T-helper 1 cell (primary cell): ENCODE measurements at regions not wholly inside any gene's neighbourhood (a gene's known extent, or its start where the extent isn't known, plus 50 kb on each side); places are given as distances from the start of the nearest gene placed in this dataset.
"Not testable (repeated sequence)": the region's sequence is repeated elsewhere in the genome, so short reads cannot be mapped to it uniquely, and the experiment has no call there.

Source experiments
- DNase-seq, 5 donors: peaks; one replicate each; pipeline ENCODE4 v3.0.0-alpha.2; 2012 to 2020

DNA sequence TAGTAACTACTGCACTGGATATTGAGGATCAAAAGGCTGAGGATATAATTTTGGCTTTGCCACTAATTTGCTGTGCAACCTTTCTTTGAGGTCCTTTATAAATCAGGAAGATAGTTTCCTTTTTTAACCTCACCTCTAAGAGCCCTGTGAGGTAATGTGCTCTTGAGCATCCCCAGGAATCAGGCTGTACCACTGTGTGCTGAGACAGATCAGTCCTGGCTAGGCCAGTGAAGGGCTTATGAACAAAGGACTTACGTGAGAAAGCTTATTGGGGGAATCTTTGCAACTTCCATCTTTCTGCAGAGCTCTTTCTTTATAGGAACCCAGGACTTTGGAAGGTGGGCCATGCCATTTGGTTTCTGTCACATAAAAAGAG, 188.9 kb downstream of the SIPA1L2 start:
- no peak for DNase-seq

DNA sequence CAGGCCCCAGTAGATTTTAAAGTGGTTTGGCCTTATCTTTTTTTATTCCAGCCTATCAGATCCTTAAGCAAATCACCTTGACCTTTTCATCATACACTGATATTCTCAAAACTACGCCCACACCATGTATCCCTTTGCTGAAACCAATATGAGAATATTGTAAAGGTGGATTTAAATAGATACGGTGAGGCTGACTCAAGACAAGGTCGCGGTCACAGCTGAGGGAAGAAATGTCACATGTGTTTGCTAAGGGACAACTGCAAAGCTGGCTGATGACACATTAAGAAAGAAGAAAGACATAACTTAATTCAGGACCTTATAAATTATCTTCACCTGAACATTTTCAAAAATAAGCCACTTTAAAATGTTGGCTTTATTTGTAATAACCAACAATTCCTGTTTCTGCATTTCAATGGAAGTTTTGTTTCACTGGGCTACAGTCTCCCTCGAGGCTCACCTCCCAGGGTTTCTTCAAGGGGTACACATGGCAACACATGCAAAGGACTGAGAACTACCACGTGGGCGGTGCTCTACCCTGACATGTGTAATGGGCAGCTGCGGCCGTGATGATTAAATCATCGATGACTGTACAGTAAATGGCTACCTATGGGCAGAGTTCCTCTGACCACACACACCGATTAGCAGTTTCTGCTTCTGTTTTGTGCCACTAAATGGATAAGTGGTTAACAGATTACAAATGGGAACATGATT, 189.5 kb downstream of the SIPA1L2 start:
- no peak for DNase-seq

GRCh38 chr1:232439011-232439410, 190.9 kb downstream of the SIPA1L2 start:
- no peak for DNase-seq

DNA sequence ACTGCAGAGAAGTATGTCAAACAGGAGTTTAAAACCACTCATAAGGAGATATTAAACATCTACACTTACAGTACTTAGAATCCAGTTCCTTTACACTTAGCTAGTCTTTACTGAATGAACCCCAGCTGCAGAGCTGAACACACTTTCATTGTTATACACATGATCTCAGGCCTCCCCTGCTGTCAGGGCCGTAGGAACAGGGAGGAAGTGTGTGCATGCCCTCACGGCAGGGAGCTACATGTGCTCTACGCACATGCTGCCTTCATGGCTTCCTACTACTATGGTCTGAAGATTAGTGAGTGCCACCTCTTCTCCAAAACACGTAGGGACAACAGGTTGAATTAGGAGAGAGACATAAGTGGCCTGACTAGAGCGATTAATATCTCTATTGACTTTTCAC, 191.5 kb downstream of the SIPA1L2 start:
- no peak for DNase-seq

DNA sequence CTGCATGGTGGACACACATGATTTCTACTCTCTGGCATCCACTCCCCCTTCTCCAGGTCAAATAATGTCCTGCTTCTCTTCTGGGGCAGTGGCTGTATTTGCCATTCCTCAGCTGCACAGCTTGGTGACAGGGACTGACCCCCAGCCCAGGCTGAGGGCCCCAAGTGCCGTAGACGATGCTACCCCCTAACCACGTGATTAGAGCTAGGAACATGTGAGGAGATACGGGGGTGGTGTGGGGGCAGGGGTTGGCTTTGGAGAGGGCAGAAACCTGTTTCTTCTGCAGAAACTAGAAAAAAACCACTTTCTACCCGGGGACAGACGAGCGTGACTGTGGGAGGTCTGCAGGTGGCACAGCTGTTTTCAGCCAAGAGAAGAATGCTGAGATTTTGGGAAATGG, 192.4 kb downstream of the SIPA1L2 start:
- DNase-seq: no peak

- no peak for DNase-seq
These were observed 194.2 kb downstream of the SIPA1L2 start for GRCh38 chr1:232435729-232436128.

- DNase-seq: no peak
These were observed 197.6 kb downstream of the SIPA1L2 start for GRCh38 chr1:232432313-232432712.

GRCh38 chr1:232431748-232432147, 198.2 kb downstream of the SIPA1L2 start:
- no peak for DNase-seq

DNA sequence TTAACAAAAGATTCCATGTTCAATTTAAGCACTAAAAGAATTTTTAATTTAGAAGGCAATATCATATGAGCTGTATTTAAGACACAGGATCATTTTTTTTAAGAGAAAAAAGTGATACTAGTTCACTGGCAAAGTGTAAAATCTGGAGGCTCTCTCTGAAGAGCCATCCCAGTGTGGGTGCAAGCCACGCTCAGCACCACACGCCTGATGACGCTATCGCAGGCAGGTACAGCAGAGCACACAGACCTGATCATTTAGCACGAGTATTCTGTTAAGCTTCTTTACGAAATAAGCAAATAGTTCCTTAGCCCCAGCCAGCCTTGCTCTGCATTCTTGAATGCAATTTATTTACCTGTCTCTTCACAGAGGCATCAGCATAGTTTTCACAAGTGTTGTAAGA, 198.6 kb downstream of the SIPA1L2 start:
- DNase-seq: no peak

GRCh38 chr1:232430467-232430866, 199.5 kb downstream of the SIPA1L2 start:
- DNase-seq: no peak

DNA sequence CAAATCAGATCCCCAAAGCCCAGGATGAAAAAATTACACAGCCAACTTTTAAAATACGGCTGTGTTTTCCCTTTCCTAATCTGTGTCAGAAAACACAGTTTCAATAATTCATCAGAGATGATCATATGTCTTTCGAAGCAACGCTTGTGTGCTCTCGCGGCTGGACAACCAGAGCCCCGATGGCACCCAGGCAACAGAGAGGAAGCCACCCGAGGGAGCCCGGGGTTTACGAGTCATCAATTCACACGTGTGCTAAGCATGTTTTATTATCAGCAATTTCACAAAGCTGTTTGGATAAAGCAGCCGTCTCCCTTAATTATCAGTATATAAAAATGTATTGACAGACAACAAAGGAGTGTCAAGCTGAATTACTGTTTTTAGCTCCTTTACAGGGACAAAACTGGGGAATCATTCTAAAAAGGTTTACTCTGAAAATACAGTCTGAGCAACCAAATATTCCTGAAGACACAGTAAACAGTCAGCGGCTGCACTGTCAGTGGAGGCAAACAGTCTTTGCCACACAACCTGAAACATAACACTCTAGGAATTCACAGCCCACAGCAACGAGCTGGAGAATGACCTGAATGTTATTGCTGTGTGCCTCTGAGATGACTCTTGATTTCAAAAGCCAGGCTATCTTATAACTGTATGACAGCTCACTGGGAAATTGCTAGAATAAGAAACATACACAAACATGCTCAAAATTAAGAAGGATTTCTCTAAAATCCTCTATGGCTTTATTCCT, 201.0 kb downstream of the SIPA1L2 start:
- DNase-seq: no peak

DNA sequence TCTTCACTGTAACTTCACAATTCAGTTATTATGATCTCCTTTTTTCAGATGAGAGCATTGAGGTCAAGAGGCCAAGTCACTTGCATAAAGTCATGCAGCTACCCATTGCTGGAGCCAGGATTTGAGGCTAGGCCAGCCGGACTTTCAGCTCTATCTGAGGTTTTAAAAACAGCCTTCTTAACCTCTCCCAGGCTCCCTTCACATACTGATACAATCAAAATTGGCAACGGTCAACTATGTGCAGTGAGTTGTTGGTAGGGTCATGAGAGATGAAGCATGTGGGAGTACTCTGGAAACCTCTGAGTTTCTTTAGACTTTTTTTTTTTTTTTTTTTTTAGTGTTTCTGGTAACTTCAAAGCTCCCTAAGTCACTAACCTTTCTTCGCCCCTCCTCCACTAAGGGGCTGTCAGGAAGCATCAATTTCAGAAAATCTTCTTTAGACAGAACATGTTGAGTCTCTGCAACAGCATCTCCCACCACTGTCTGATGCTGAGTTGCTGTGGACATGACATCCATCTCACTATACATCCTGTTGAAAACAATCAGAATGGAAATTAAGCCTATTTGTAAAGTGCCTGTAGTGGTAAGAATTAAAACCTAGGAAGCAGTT, 201.8 kb downstream of the SIPA1L2 start:
- no peak for DNase-seq

- DNase-seq: no peak
These were observed 203.1 kb downstream of the SIPA1L2 start for GRCh38 chr1:232426801-232427200.

- no peak for DNase-seq
These were observed 204.5 kb downstream of the SIPA1L2 start for GRCh38 chr1:232425421-232425820.

DNA sequence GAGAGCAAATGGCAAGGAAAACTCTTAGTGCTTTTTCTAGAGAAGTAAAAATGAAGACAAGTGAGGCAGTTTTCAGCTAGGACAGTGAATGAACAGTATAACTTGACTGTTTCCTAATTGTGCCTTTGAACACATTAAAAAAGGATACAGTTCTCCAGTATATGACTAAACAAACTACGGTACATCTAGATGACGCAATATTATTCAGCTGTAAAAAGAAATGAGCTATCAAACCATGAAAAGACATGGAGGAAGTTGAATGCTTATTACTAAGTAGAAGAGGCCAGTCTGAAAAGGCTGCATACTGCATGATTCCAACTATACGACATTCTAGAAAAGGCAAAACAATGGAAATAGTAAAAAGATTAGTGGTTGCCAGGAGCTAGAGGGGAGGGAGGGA, 206.3 kb downstream of the SIPA1L2 start:
- DNase-seq: no peak

- DNase-seq: no peak
These were observed 207.0 kb downstream of the SIPA1L2 start for GRCh38 chr1:232422898-232423297.

DNA sequence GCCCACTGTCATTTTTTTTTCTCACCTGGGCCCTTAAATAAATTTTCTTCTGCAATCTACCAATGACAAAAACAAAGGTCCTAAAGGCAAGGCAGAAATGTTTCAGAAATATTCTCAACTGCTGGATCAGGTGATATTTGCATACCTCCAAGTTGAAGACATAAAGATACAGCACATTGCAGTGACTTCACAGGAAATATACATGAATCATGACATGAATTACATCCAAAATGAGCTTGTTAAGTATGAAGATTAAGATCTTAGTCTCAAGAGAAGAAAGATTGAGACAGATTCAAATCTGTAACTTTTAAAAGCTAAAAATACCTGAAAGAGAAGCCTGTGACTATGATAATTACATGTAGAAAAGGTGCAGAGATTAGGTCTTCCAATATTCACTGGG, 207.8 kb downstream of the SIPA1L2 start:
- no peak for DNase-seq

GRCh38 chr1:232421143-232421796, 208.7 kb downstream of the SIPA1L2 start:
- DNase-seq: no peak

DNA sequence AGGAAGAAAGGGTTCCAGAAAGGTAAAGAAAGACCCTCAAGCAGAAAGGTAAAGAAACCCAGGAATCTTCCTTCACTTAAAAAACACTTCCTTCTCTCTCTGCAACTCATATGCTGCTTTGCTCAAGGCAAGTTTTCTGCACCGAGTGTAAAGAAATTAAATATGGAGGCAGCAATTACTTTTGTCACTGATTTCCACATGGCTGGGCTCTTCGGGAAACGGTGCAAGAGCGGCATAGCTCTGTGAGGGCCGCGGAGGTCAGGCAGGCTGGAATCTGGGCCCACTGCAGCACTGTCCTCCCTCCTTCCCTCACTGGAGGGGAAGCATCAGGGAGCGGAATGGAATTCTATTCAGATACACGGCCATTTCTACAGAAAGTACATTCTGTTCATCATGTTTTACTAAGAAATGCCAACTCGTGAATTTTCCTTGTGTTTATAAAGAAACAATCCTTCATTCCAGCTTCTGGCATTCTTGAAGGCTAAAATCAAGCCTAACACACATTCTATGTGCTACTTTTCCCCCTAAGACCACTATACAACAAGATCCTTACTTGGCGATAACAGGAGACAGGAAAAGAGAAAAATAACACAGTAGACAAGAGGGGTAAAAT, 212.2 kb downstream of the SIPA1L2 start:
- no peak for DNase-seq

DNA sequence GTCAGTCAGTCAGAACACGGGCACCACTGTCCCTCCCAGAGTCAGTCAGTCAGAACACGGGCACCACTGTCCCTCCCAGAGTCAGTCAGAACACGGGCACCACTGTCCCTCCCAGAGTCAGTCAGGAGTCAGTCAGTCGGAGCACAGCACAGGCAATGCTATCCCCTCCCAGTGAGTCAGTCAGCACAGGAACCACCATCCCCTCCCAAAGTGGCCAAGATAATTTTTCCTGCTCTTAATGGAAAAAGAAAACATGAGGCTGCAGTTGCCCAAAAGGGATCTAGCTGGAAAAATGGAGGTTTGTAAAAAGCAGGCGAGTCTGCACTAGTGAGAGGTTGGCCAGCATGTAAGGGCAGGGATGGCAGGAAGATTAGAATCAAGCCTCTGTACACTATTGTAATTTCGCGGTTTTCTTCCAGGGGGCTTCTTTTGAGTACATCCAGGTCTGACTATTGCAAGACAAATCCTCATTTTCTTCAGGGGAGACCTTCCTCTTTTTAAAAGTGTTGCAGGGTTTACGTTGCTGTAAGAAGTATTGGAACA, 213.8 kb downstream of the SIPA1L2 start:
- no peak for DNase-seq

DNA sequence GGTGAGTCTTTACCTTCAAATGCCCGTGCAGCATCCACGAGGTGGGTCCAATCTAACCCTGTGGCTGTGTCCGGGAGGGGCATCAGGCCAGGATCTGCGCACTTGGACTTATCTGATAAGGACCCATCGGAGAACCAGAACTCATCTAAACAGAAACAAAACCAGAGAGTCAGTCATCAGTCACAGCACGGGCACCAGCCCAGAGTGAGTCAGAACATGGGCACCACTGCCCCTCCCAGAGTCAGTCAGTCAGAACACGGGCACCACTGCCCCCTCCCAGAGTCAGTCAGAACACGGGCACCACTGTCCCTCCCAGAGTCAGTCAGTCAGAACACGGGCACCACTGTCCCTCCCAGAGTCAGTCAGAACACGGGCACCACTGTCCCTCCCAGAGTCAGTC, 214.5 kb downstream of the SIPA1L2 start:
- DNase-seq: not testable (repeated sequence)

- no peak for DNase-seq
These were observed 215.8 kb downstream of the SIPA1L2 start for GRCh38 chr1:232414100-232414499.

DNA sequence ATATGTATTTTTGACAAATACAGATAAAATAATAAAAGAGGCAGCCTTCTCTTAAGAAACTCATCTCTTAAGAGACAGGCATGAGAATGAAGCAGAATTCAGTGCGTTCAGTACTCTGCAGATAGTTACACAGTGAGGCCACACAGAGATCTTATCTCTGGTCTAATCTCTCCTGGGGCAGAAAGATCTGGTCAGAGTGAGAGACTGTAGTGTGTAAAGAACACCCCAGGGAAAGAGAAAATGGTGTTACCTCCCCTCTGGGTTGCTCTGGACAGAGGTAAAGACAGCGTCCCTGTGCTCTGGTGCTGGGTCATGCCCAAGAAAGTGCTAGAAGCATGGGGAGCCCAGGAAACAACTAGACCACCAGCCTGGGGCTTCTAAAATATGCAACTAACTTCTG, 216.3 kb downstream of the SIPA1L2 start:
- no peak for DNase-seq
